ENCODE measurements at regions not wholly inside any gene's neighbourhood (a gene's known extent, or its start where the extent isn't known, plus 50 kb on each side); places are given as distances from the start of the nearest gene placed in this dataset.

- ATAC-seq (ENCODE audit: low FRiP score in 2 of 2) (no peak), DNase-seq (no peak)
- no peaks in the 10 kb centered on the region for H3K36me3 ChIP-seq
- WGBS, 2 donors: 90 to 92% methylated on average over 2 to 4 of the region's 4 CpGs
- H3K27me3 ChIP-seq: no peaks in the 10 kb centered on the region
- H3K4me1 ChIP-seq: peaks cover 6 to 19% (median 17%) of the 10 kb centered on the region in 4 donors
- H3K4me3 ChIP-seq: no peak overlapping the region
- no peak overlapping the region for H3K27ac ChIP-seq
- TF ChIP-seq POLR2AphosphoS5 (IDR thresholded peaks at IDR 0.05) (no peak), CTCF (IDR thresholded peaks at IDR 0.05) (no peak), EP300 (IDR thresholded peaks at IDR 0.05) (no peak), POLR2A (IDR thresholded peaks at IDR 0.05) (no peak)
- H3K9me3 ChIP-seq: no peaks in the 10 kb centered on the region
Observed at GRCh38 chr18:10012526-10012925, 98.7 kb downstream of the VAPA start.

- DNase-seq (no peak), ATAC-seq (ENCODE audit: low FRiP score in 2 of 2) (no peak)
- H3K4me1 ChIP-seq: peaks cover 6 to 19% (median 17%) of the 10 kb centered on the region in 4 donors
- WGBS, 2 donors: 89% methylated on average over 16 to 17 of the region's 17 CpGs
- H3K4me3 ChIP-seq: no peak overlapping the region
- no peaks in the 10 kb centered on the region for H3K9me3 ChIP-seq
- no peak overlapping the region for H3K27ac ChIP-seq
- TF ChIP-seq POLR2AphosphoS5 (IDR thresholded peaks at IDR 0.05) (no peak), EP300 (IDR thresholded peaks at IDR 0.05) (no peak), CTCF (IDR thresholded peaks at IDR 0.05) (no peak), POLR2A (IDR thresholded peaks at IDR 0.05) (no peak)
- H3K27me3 ChIP-seq: no peaks in the 10 kb centered on the region
- no peaks in the 10 kb centered on the region for H3K36me3 ChIP-seq
Observed at GRCh38 chr18:10013621-10014543, 100.1 kb downstream of the VAPA start.

- no peaks in the 10 kb centered on the region for H3K27me3 ChIP-seq
- no peaks in the 10 kb centered on the region for H3K9me3 ChIP-seq
- H3K27ac ChIP-seq: no peak overlapping the region
- ATAC-seq (ENCODE audit: low FRiP score in 2 of 2) (peak in 1 of 2 donors; percentile 58), DNase-seq (no peak)
- WGBS, 2 donors: 73 to 80% methylated on average over 9 of the region's 9 CpGs
- H3K36me3 ChIP-seq: no peaks in the 10 kb centered on the region
- TF ChIP-seq POLR2A (IDR thresholded peaks at IDR 0.05) (no peak), EP300 (IDR thresholded peaks at IDR 0.05) (no peak)
- peaks cover 12 to 17% (median 16%) of the 10 kb centered on the region in 4 donors for H3K4me1 ChIP-seq
- H3K4me3 ChIP-seq: no peak overlapping the region
Observed at GRCh38 chr18:10015288-10015701, 101.5 kb downstream of the VAPA start.

GRCh38 chr18:10015941-10016819, 102.4 kb downstream of the VAPA start:
- 54 to 55% methylated on average over 7 of the region's 7 CpGs for WGBS, 2 donors
- DNase-seq: no peak
- no peak overlapping the region for H3K4me3 ChIP-seq
- H3K36me3 ChIP-seq: no peaks in the 10 kb centered on the region
- H3K27me3 ChIP-seq: no peaks in the 10 kb centered on the region
- peaks cover 13 to 17% (median 16%) of the 10 kb centered on the region in 4 donors for H3K4me1 ChIP-seq
- TF ChIP-seq EP300 (IDR thresholded peaks at IDR 0.05): no peak
- peak in 2 of 6 experiments; percentile 6 to 34 for TF ChIP-seq CTCF (IDR thresholded peaks at IDR 0.05)
- TF ChIP-seq POLR2AphosphoS5 (IDR thresholded peaks at IDR 0.05): no peak
- no peaks in the 10 kb centered on the region for H3K9me3 ChIP-seq
- peak in 1 of 2 donors; percentile 38 for ATAC-seq (ENCODE audit: low FRiP score in 2 of 2)
- no peak overlapping the region for H3K27ac ChIP-seq

GRCh38 chr18:10017043-10017442, 103.2 kb downstream of the VAPA start:
- TF ChIP-seq EP300 (IDR thresholded peaks at IDR 0.05) (no peak), CTCF (IDR thresholded peaks at IDR 0.05) (no peak), POLR2A (IDR thresholded peaks at IDR 0.05) (no peak), POLR2AphosphoS5 (IDR thresholded peaks at IDR 0.05) (no peak)
- Histone ChIP-seq H3K9me3 (no peaks in the 10 kb centered on the region), H3K4me3 (no peak overlapping the region), H3K4me1 (peaks cover 12 to 17% (median 14%) of the 10 kb centered on the region in 4 donors), H3K36me3 (no peaks in the 10 kb centered on the region), H3K27ac (peak overlapping the region in 1 of 4 donors; percentile 4), H3K27me3 (no peaks in the 10 kb centered on the region)
- whole genome bisulfite sequencing, 2 donors: 74 to 88% methylated on average over 2 of the region's 2 CpGs
- no peak for DNase-seq
- no peak for ATAC-seq (ENCODE audit: low FRiP score in 2 of 2)
